NCI-H460 (cell line): ENCODE measurements at regions not wholly inside any gene's neighbourhood (a gene's known extent, or its start where the extent isn't known, plus 50 kb on each side); places are given as distances from the start of the nearest gene placed in this dataset.
"Not testable (repeated sequence)": the region's sequence is repeated elsewhere in the genome, so short reads cannot be mapped to it uniquely, and the experiment has no call there.

Source experiments
- DNase-seq: peaks from one replicate; pipeline ENCODE4 v3.0.0-alpha.2; 2016; ENCODE audit warnings: low read depth; ENCODE audit errors: extremely low read depth

DNA sequence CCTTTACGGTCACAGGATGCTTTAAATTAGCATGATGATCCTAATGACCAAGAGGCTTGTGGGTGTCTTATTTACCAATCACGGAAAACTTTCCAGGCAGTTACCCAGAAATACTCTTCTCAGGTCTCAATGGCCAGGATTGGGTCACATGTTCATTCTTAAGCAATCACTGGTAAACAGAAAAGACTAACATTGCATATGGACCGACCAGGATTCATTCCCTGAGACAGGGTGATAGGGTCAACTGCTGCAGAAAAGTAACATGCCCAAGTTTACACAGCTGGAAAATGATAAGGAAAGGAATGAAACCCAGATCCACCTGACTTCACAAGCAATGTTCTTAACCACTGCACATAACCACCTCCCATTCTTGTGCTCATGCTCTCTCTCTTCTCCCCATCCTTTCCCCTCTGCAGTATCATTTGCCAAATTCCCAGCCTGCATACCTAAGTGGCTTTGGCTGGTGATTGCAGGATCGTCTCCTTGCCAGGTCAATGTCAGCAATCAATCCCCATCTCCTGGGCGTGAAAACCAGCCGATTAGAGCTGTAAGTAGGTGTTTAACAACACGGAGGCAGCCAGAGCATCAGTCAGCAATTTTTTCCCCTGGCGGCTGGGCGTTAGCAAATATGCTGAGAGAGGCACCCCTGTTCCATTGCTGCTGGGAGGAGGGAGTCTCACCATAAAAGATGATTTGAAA lies 219.4 kb downstream of the NMUR2 start:
- DNase-seq: no peak

DNA sequence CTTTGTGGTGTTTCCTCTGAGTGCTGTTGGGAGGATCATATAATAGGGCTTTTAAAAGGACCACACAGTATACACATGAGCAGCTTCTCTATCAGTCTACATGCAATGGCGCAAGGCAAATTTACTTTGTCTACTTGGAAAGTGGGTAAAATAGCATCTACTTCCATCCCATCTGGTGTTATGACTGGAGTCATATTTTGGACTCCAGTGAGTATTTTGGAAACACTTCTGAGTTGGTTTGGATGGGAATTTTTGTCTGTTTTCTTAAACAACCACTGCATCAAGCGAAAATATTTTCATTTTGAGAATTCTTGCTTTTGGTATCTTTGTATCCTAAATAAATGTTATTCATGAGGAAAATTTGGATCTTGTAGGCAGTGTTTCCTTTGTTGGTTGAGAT lies 220.8 kb downstream of the NMUR2 start:
- DNase-seq: no peak

GRCh38 chr5:152181461-152181860 lies 223.6 kb downstream of the NMUR2 start:
- no peak for DNase-seq

- no peak for DNase-seq
Measured at GRCh38 chr5:152178350-152178699, 226.8 kb downstream of the NMUR2 start.

DNA sequence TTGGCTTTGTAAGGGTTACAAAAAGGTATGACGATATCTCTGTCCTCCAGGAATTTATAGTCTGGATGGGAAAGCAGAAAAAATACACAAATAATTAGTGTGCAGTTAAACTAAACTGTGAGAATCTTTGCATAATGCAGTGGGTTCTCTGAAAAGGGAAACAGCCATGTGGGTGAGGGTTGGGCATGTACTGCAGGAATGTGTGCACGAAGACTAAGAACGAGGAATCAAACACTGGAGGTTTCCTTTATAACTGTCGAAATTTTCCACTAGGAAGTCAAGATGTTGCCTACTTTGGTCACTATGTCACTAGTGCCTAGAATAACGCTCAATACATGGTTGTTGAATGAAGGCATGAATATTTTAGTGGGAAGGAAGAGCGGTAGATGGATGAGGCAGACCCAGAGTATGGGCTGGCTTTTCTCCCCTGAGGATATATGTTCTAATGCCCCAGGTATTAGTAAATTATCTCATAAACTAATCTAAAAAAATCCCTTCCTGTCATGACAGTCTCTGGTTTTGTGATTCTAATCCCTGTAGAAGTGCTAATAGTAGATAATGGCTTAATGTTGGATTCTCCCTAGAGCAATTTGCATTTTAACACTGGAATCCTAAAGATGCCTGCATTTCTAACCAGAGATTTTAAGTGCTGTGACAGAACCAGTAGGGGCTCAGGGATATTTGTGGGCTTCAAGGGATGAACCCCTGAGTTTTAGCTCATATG lies 227.3 kb downstream of the NMUR2 start:
- no peak for DNase-seq

GRCh38 chr5:152171888-152172287 lies 233.2 kb downstream of the NMUR2 start:
- no peak for DNase-seq

- no peak for DNase-seq
Measured at GRCh38 chr5:152170350-152170749, 234.7 kb downstream of the NMUR2 start.

GRCh38 chr5:152164860-152165259 lies 240.2 kb upstream of the GLRA1 start:
- no peak for DNase-seq

- DNase-seq: not testable (repeated sequence)
Measured at GRCh38 chr5:152159894-152160293, 235.2 kb upstream of the GLRA1 start.

GRCh38 chr5:152154452-152154851 lies 229.8 kb upstream of the GLRA1 start:
- DNase-seq: not testable (repeated sequence)

- DNase-seq: no peak
Measured at GRCh38 chr5:152151940-152152339, 227.3 kb upstream of the GLRA1 start.

- no peak for DNase-seq
Measured at GRCh38 chr5:152151113-152151512, 226.5 kb upstream of the GLRA1 start.

DNA sequence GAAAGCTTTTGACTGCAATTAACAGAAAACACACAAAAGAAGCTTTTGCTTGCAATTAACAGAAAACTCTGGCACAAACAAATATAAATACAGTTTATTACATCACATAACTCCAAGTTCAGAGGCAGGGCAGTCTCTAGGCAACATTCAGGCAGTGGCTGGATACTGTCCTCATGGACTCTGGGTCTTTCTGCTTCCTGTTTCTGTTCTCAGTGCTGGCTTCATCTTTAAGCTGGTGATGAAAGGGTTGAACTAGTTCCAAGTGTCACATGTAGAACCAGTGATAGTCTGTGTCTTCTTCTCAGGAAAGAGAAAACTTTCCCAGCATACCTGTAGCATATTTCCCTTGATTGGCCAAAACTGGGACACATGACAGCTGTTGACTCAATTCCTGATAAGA lies 222.6 kb upstream of the GLRA1 start:
- DNase-seq: no peak

- no peak for DNase-seq
Measured at GRCh38 chr5:152146566-152146965, 221.9 kb upstream of the GLRA1 start.

GRCh38 chr5:152144556-152144955 lies 219.9 kb upstream of the GLRA1 start:
- DNase-seq: no peak

DNA sequence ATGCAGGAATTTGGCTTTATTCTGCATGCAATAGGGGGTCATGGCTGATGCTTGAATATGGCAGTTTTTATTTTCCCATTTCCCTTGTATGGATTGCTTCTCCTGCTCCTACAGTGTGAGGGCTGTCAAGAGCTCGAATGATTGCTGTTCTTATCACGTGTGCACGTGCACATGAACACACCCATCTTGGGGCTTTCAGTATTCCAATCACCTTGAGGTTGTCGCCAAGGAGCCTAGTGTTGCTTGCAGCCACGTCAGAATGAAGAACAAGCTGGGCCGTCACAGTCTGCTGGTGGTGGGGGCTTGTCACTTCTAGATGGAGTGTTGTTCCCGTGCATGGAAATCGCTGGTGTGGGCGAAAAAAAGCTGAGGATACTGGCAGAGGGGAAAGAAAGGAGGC lies 219.4 kb upstream of the GLRA1 start:
- no peak for DNase-seq

GRCh38 chr5:152142840-152143469 lies 218.3 kb upstream of the GLRA1 start:
- peak; percentile 49 for DNase-seq

DNA sequence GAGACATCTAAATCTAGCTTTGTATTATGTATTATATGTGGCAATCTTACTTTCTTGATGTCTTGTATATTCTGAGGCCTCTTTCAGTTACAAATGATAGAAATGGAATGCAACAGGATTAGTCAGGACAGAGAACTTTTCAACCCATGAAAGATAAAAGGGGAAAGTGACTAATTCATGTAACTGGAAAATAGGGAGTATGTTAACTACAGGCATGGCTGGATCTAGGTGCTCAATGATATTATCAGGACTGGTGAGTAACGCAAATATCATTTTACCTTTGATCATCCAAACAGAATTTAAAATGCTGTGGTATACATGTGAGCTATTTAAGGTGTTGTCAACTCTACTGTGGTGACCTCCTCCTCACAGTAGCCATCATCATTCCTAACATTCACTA lies 215.7 kb upstream of the GLRA1 start:
- DNase-seq: no peak

- no peak for DNase-seq
Measured at GRCh38 chr5:152137063-152137462, 212.4 kb upstream of the GLRA1 start.

DNA sequence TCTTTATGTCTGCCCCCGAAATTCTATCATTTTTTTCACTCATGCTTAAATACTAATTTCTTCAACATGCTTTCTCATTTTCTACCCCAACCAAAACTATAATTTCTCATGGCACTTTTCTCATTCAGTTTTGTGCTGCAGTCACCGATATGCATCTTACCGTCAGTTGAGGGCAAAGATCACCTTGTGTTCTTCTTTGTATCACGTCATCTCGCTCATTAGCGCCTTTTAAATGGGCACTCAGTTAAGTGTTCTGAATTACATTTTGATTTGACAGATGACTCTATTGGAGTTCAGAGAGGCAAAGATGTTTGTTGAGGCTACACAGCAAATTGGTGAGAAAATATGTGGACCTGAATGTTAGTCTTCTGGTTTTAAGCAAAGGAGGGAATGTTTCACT lies 211.7 kb upstream of the GLRA1 start:
- no peak for DNase-seq

DNA sequence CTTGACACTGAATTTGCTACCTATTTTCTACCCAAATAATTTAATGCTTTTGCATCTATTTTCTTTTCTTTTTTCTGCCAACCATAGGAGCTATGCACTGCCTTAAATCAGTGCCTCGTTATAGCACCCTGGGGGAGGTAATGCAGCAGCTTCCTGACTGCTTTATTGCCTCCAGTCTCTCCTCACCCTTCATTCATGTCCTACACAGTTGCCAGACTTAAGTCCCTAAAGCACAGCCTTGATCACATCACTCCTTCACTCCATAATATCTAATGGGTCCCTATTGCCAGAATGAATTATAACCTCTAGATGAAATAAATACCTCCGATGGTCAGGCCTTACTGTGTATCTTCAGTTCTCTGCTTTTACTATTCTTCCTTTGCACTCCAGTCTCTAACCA lies 211.2 kb upstream of the GLRA1 start:
- DNase-seq: no peak

DNA sequence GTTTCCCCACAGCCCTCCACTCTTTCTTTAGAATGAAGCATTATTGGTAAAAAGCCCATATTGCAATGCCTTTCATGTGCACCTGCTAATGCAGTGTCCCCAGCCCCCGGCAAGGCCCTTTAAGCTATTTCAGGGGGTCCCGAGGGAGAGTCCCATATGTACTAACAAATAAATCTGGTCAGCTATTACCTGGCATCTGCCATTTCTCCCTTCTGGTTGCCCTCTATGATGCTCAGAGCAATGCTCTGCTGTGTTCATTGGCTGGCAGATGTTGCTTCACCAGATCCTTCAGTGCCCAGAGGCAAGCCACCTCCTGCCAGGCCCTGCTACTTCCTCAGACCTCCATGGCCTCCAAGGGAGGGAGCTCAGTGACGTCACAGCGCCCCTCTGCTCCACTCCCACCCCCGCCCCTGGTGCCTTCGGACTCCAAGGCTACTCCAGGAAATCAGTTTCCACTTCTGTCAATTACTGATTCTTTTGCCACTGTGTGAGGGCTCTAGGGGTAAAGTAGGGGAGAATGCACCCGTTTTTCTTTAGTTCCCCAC lies 201.1 kb upstream of the GLRA1 start:
- no peak for DNase-seq
